ENCODE measurements at regions not wholly inside any gene's neighbourhood (a gene's known extent, or its start where the extent isn't known, plus 50 kb on each side); places are given as distances from the start of the nearest gene placed in this dataset.

DNA sequence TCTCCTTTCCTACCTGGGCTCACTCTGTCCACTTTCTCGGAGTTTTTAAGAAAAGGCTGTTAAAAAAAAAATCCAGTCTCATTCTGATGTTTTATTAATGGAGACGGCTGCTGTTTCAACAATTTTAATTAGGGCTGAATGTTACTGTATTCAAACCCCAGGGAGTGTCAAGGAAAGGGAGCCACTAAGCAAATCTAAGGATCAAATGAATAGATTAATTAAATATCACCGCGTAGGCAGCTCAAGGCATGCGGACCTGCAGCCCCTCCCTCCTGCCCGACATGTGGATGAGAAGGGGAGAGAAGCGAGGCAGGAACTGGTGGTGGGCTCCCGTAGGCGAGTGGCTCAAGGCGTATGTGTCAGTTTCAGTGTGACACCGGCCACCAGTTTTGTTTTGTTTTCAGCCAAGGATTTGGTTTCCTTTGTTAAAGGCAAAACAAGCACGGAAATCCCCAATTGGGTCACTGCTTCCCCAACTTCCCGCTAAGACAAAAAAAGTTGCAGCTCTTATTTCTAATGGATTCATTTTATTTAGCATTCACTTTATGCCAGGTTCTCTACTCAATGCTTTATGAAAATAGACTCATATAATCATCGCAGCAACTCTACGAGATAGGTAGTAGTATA lies 110.6 kb downstream of the GP2 start:
- no peaks in the 10 kb centered on the region for H3K79me2 ChIP-seq (ENCODE audit: control insufficient read depth, insufficient read depth, low read length)
- no TSS peak for BruUV-seq (replicated peaks)
- in situ Hi-C loops (cut with MboI), result no loop called here
- CTCF ChIA-PET, result interaction anchor here (1.1 to 1.5 kb wide), 2 partner anchors 25 to 84 kb away, joined by 3 read pairs; no protein-coding TSS in a partner anchor
- H3K36me3 ChIP-seq (ENCODE audit: control insufficient read depth in 2 of 2, insufficient read depth in 2 of 2, low read length in 1 of 2), result no peaks in the 10 kb centered on the region
- H3K27ac ChIP-seq (ENCODE audit: control insufficient read depth, insufficient read depth), result no peak overlapping the region
- no peak for TF ChIP-seq HDGF (IDR thresholded peaks at IDR 0.05)
- TF ChIP-seq IKZF2 (IDR thresholded peaks at IDR 0.05), result peak; percentile 45 to 57; a peak in 3 of 4 replicates
- TF ChIP-seq IKZF1 (conservative IDR thresholded peaks at IDR 0.05), result peak; percentile 78
- no peak for TF ChIP-seq POU2F2 (IDR thresholded peaks at IDR 0.05; ENCODE audit: borderline replicate concordance, low read depth, low read length)
- TF ChIP-seq STAT1 (conservative IDR thresholded peaks at IDR 0.05), result no peak
- TF ChIP-seq E2F4 (IDR thresholded peaks at IDR 0.05; ENCODE audit: low read depth, low read length), result no peak
- no peak for TF ChIP-seq PAX8 (IDR thresholded peaks at IDR 0.05)
- TF ChIP-seq ZNF622 (IDR thresholded peaks at IDR 0.05), result no peak
- 0 out of 2 replicates have a peak, but pooled peaks have one; percentile 12 for TF ChIP-seq ATF7 (IDR thresholded peaks at IDR 0.05; ENCODE audit: low read depth)
- TF ChIP-seq, protein P1, sequence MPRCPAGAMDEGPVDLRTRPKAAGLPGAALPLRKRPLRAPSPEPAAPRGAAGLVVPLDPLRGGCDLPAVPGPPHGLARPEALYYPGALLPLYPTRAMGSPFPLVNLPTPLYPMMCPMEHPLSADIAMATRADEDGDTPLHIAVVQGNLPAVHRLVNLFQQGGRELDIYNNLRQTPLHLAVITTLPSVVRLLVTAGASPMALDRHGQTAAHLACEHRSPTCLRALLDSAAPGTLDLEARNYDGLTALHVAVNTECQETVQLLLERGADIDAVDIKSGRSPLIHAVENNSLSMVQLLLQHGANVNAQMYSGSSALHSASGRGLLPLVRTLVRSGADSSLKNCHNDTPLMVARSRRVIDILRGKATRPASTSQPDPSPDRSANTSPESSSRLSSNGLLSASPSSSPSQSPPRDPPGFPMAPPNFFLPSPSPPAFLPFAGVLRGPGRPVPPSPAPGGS (IDR thresholded peaks at IDR 0.05; ENCODE audit: borderline replicate concordance, insufficient read depth, low read depth, low read length, poor library complexity, severe bottlenecking), result no peak
- no peak for TF ChIP-seq MYC (IDR thresholded peaks at IDR 0.05; ENCODE audit: insufficient read depth, insufficient read length, insufficient replicate concordance, low read length, severe bottlenecking)
- no peak for TF ChIP-seq ZNF207 (IDR thresholded peaks at IDR 0.05; ENCODE audit: borderline replicate concordance)
- no peak for TF ChIP-seq EP300 (IDR thresholded peaks at IDR 0.05; ENCODE audit: borderline replicate concordance in 1 of 2, control insufficient read depth in 1 of 2, low read depth in 2 of 2, low read length in 2 of 2)
- TF ChIP-seq DPF2 (IDR thresholded peaks at IDR 0.05), result 0 out of 2 replicates have a peak, but pooled peaks have one; percentile 13
- peak; percentile 73 for TF ChIP-seq RELB (IDR thresholded peaks at IDR 0.05; ENCODE audit: low read depth)
- H3K9ac ChIP-seq (ENCODE audit: control insufficient read depth, insufficient read depth, low read length), result no peak overlapping the region
- DNase-seq (ENCODE audit: low read depth, low spot score), result peak; percentile 8
- RAD21 ChIA-PET (ENCODE audit: unreplicated experiment), result no interaction called here
- ATAC-seq, result peak; percentile 88
- H4K20me1 ChIP-seq (ENCODE audit: control insufficient read depth, insufficient read depth), result no peaks in the 10 kb centered on the region
- H3K27me3 ChIP-seq (replicated peaks in 1 of 2; ENCODE audit: control insufficient read depth in 2 of 2, insufficient read depth in 2 of 2, low read length in 1 of 2), result no peaks in the 10 kb centered on the region
- no peaks in the 10 kb centered on the region; the same call in 2 of the 3 replicates for H3K9me3 ChIP-seq (replicated peaks; ENCODE audit: control insufficient read depth, insufficient read depth, low read length)
- H3K4me2 ChIP-seq (ENCODE audit: control insufficient read depth, insufficient read depth), result no peak overlapping the region; the same call in 1 of the 2 replicates
- FAIRE-seq, result no peak
- H3K4me1 ChIP-seq (ENCODE audit: control insufficient read depth, insufficient read depth, low read length), result no peaks in the 10 kb centered on the region
- WGBS (ENCODE audit: insufficient coverage, insufficient replicate concordance, low lambda C conversion rate, missing lambda C conversion rate), result 33% methylated on average over 15 of the region's 15 CpGs
- POLR2A ChIA-PET, result no interaction called here
- SMC1A ChIA-PET (ENCODE audit: uncharacterized antibody, unreplicated experiment), result interaction anchor here (0.9 to 1.5 kb wide), 2 partner anchors 15 to 45 kb away, joined by 3 read pairs; no protein-coding TSS in a partner anchor
- H3K4me3 ChIP-seq, result no peak overlapping the region
- H2AFZ ChIP-seq (ENCODE audit: control insufficient read depth, low read depth, low read length), result no peak overlapping the region
- intact Hi-C loops (cut with micrococcal nuclease; ENCODE audit: unreplicated experiment), result no loop called here

Measured in GM12878 (cell line).